HCT116 (cell line): ENCODE measurements at regions not wholly inside any gene's neighbourhood (a gene's known extent, or its start where the extent isn't known, plus 50 kb on each side); places are given as distances from the start of the nearest gene placed in this dataset.

Experiments used
- ATAC-seq: fragments of 200-7000 bp; cut with Tn5 transposase; 2 replicates; pipeline ENCODE4 v1.9.1; 2020; ENCODE audit warnings: mild to moderate bottlenecking, moderate library complexity
- BruUV-seq: library from RNA; stranded (reverse); fragments of 400-500 nt; replicated peaks from 2 replicates; lab custom pipeline; 2021; lab: Mats Ljungman, UMichigan
- CTCF ChIA-PET: fragments of 300-600 bp; sonication (Branson Sonifier 250); formaldehyde crosslinking; loops from one replicate; lab custom pipeline; 2021; ENCODE audit warnings: antibody characterized with exemption; lab: Charles Lee
- POLR2A ChIA-PET: fragments of 300-600, 350-600 bp; sonication (Branson Sonifier 250); formaldehyde crosslinking; loops from one replicate; lab custom pipeline; 2021; ENCODE audit warnings: antibody characterized with exemption; lab: Charles Lee
- RAD21 ChIA-PET, 2 experiments: fragments of 300-600 bp; sonication (Branson Sonifier 250); formaldehyde crosslinking; loops; one replicate each; lab custom pipeline; 2023; ENCODE audit warnings: low total read pairs in 2 of 2; ENCODE audit not compliant: uncharacterized antibody in 2 of 2, unreplicated experiment in 2 of 2, low non-redundant PET in 1 of 2; lab: Charles Lee
- DNase-seq: peaks from one replicate; pipeline ENCODE4 v3.0.0-alpha.2; 2010; ENCODE audit warnings: low read depth, low spot score
- H2AFZ ChIP-seq: fragments of 200-600 bp; shearing (Covaris generic), sonication (generic); 2 replicates; pipeline ENCODE4 v1.6.1; 2017; ENCODE audit warnings: low read depth, mixed run types, mixed read lengths, antibody characterized with exemption, low read length; ENCODE audit not compliant: poor library complexity, severe bottlenecking
- H3K27ac ChIP-seq: 2 replicates; pipeline ENCODE4 v1.5.1; 2012; ENCODE audit warnings: low read depth, low read length
- H3K27me3 ChIP-seq: fragments of 200-600 bp; sonication (generic); 2 replicates; pipeline ENCODE4 v1.6.1; 2016; ENCODE audit warnings: mixed run types, low read length, mixed read lengths; ENCODE audit not compliant: insufficient read depth
- H3K36me3 ChIP-seq, 2 experiments: fragments of 200-500 bp in 1 of 2; fragments of 200-600 bp in 1 of 2; sonication (Bioruptor generic) in 1 of 2; sonication (generic) in 1 of 2; 2 replicates each; pipeline versions ENCODE4 v1.5.1 to v1.6.1; 2014 to 2016; ENCODE audit warnings: low read length in 2 of 2, inconsistent platforms in 1 of 2, mixed read lengths in 1 of 2, mixed run types in 1 of 2; ENCODE audit not compliant: insufficient read depth in 2 of 2, control insufficient read depth in 1 of 2
- H3K4me1 ChIP-seq, 2 experiments: fragments of 200-600 bp in 1 of 2; sonication (generic) in 1 of 2; 2 replicates each; pipeline versions ENCODE4 v1.5.1 to v1.6.1; 2012 to 2017; ENCODE audit warnings: low read length in 2 of 2, inconsistent platforms in 1 of 2, mild to moderate bottlenecking in 1 of 2, mixed read lengths in 1 of 2, mixed run types in 1 of 2, moderate library complexity in 1 of 2; ENCODE audit not compliant: insufficient read depth in 2 of 2, control insufficient read depth in 1 of 2
- H3K4me2 ChIP-seq: fragments of 200-600 bp; sonication (generic); 2 replicates; pipeline ENCODE4 v1.6.1; 2017; ENCODE audit warnings: mixed run types, low read length, mixed read lengths
- H3K4me3 ChIP-seq, 2 experiments: fragments of 200-600 bp in 1 of 2; sonication (generic) in 1 of 2; replicated peaks in 1 of 2; 2 replicates each; pipeline ENCODE4 v1.5.1; 2011 to 2016; ENCODE audit warnings: low read length in 2 of 2, control low read depth in 1 of 2, low read depth in 1 of 2, mild to moderate bottlenecking in 1 of 2, mixed read lengths in 1 of 2, mixed run types in 1 of 2
- H3K79me2 ChIP-seq: fragments of 200-600 bp; sonication (generic); 2 replicates; pipeline ENCODE4 v1.6.1; 2017; ENCODE audit warnings: mild to moderate bottlenecking, mixed run types, low read length, moderate library complexity, mixed read lengths; ENCODE audit not compliant: insufficient read depth
- H3K9ac ChIP-seq: fragments of 200-600 bp; sonication (generic); 2 replicates; pipeline ENCODE4 v1.6.1; 2016; ENCODE audit warnings: low read length, mixed read lengths
- H3K9me2 ChIP-seq: fragments of 200-600 bp; sonication (generic), shearing (Covaris generic); 2 replicates; pipeline ENCODE4 v1.6.1; 2017; ENCODE audit warnings: mixed run types, mild to moderate bottlenecking, moderate library complexity; ENCODE audit not compliant: insufficient read depth
- H3K9me3 ChIP-seq, 2 experiments: fragments of 200-500 bp in 1 of 2; fragments of 200-600 bp in 1 of 2; sonication (Bioruptor generic) in 1 of 2; sonication (generic) in 1 of 2; 2 replicates each; pipeline ENCODE4 v1.6.1; 2014 to 2017; ENCODE audit warnings: low read length in 2 of 2, mixed read lengths in 2 of 2, inconsistent platforms in 1 of 2, low read depth in 1 of 2, mild to moderate bottlenecking in 1 of 2, mixed run types in 1 of 2, moderate library complexity in 1 of 2; ENCODE audit not compliant: control insufficient read depth in 1 of 2, insufficient read depth in 1 of 2
- H4K20me1 ChIP-seq: fragments of 200-600 bp; sonication (generic), shearing (Covaris generic); 2 replicates; pipeline ENCODE4 v1.6.1; 2017; ENCODE audit warnings: mixed run types, mild to moderate bottlenecking, moderate library complexity; ENCODE audit not compliant: insufficient read depth
- ATF3 ChIP-seq: IDR thresholded peaks from 2 replicates; pipeline ENCODE4 v1.6.1; 2012
- CBX3 ChIP-seq: IDR thresholded peaks from 2 replicates; pipeline ENCODE4 v1.6.1; 2012; ENCODE audit warnings: low read depth
- CTCF ChIP-seq, 3 experiments: fragments of 200-600 bp in 1 of 3; sonication (generic) in 1 of 3; IDR thresholded peaks in 2 of 3; conservative IDR thresholded peaks in 1 of 3; 2 replicates each; pipeline ENCODE4 v1.5.1; 2012 to 2017; ENCODE audit warnings: low read depth in 2 of 3, low read length in 2 of 3, antibody characterized with exemption in 1 of 3, borderline replicate concordance in 1 of 3, control low read depth in 1 of 3, mild to moderate bottlenecking in 1 of 3, mixed read lengths in 1 of 3, mixed run types in 1 of 3, moderate library complexity in 1 of 3; ENCODE audit not compliant: insufficient read depth in 1 of 3
- EGR1 ChIP-seq: IDR thresholded peaks from 2 replicates; pipeline ENCODE4 v1.6.1; 2012; ENCODE audit warnings: low read depth
- ELF1 ChIP-seq: IDR thresholded peaks from 2 replicates; pipeline ENCODE4 v1.6.1; 2012; ENCODE audit warnings: low read depth, borderline replicate concordance
- EZH2 ChIP-seq: fragments of 200-600 bp; sonication (generic); IDR thresholded peaks from 2 replicates; pipeline ENCODE4 v1.6.1; 2017; ENCODE audit warnings: antibody characterized with exemption, mixed run types
- FOSL1 ChIP-seq: IDR thresholded peaks from 2 replicates; pipeline ENCODE4 v1.6.1; 2012; ENCODE audit warnings: low read depth
- JUND ChIP-seq: IDR thresholded peaks from 2 replicates; pipeline ENCODE4 v1.6.1; 2012
- MAX ChIP-seq: IDR thresholded peaks from 2 replicates; pipeline ENCODE4 v1.6.1; 2012
- POLR2A ChIP-seq: IDR thresholded peaks from 2 replicates; pipeline ENCODE4 v1.7.0; 2011; ENCODE audit warnings: borderline replicate concordance; ENCODE audit not compliant: insufficient read depth, insufficient read length; ENCODE audit errors: extremely low read depth
- POLR2AphosphoS5 ChIP-seq: IDR thresholded peaks from 2 replicates; pipeline ENCODE4 v1.6.1; 2011; ENCODE audit warnings: mild to moderate bottlenecking, low read depth, low read length, moderate library complexity
- RAD21 ChIP-seq: IDR thresholded peaks from 2 replicates; pipeline ENCODE4 v1.6.1; 2012; ENCODE audit warnings: low read depth, mild to moderate bottlenecking
- REST ChIP-seq: IDR thresholded peaks from 2 replicates; pipeline ENCODE4 v1.6.1; 2012; ENCODE audit warnings: low read depth
- SIN3A ChIP-seq: IDR thresholded peaks from 2 replicates; pipeline ENCODE4 v1.6.1; 2012; ENCODE audit warnings: low read depth
- SP1 ChIP-seq: IDR thresholded peaks from 2 replicates; pipeline ENCODE4 v1.6.1; 2012; ENCODE audit warnings: low read depth
- SRF ChIP-seq: IDR thresholded peaks from 2 replicates; pipeline ENCODE4 v1.6.1; 2012; ENCODE audit warnings: low read depth
- TCF7L2 ChIP-seq: IDR thresholded peaks from 2 replicates; pipeline ENCODE4 v1.7.0; 2011; ENCODE audit warnings: borderline replicate concordance, inconsistent platforms; ENCODE audit not compliant: insufficient read depth, insufficient read length; ENCODE audit errors: extremely low read depth
- YY1 ChIP-seq: IDR thresholded peaks from 2 replicates; pipeline ENCODE4 v1.6.1; 2011; ENCODE audit warnings: low read length, low read depth, moderate library complexity, mild to moderate bottlenecking; ENCODE audit not compliant: insufficient replicate concordance; ENCODE audit errors: extremely low read depth
- ZFX ChIP-seq: fragments of 450-650 bp; IDR thresholded peaks from 2 replicates; pipeline ENCODE4 v1.6.1; 2017
- ZNF274 ChIP-seq: fragments of 200-500 bp; sonication (Bioruptor generic); IDR thresholded peaks from 2 replicates; pipeline ENCODE4 v1.6.1; 2014; ENCODE audit warnings: mild to moderate bottlenecking, low read depth, low read length, inconsistent platforms
- intact Hi-C: fragments of 100-400 bp; cut with micrococcal nuclease; formaldehyde crosslinking; loops from 2 replicates; pipeline ENCODE4 v1.10.0; 2022

- H3K36me3 ChIP-seq = no peaks in the 10 kb centered on the region
- POLR2A ChIA-PET = no interaction called here
- no peaks in the 10 kb centered on the region for H4K20me1 ChIP-seq
- H3K27me3 ChIP-seq = peaks cover 24% of the 10 kb centered on the region
- RAD21 ChIA-PET = no interaction called here
- no peaks in the 10 kb centered on the region for H3K9me2 ChIP-seq
- no peak overlapping the region for H3K27ac ChIP-seq
- H3K9me3 ChIP-seq = no peaks in the 10 kb centered on the region
- TF ChIP-seq EZH2 = no peak
- no peak for TF ChIP-seq YY1
- TF ChIP-seq SP1 = no peak
- no peak for TF ChIP-seq ATF3
- TF ChIP-seq REST = no peak
- TF ChIP-seq FOSL1 = no peak
- TF ChIP-seq POLR2AphosphoS5 = no peak
- no peak for TF ChIP-seq SRF
- TF ChIP-seq JUND = no peak
- TF ChIP-seq TCF7L2 = no peak
- no peak for TF ChIP-seq ELF1
- no peak for TF ChIP-seq RAD21
- no peak for TF ChIP-seq EGR1
- no peak for TF ChIP-seq ZFX
- no peak for TF ChIP-seq POLR2A
- TF ChIP-seq CTCF (IDR thresholded peaks at IDR 0.05 in 2 of 3, conservative IDR thresholded peaks at IDR 0.05 in 1 of 3; ENCODE audit: borderline replicate concordance in 1 of 3, insufficient read depth in 1 of 3, low read depth in 2 of 3, low read length in 2 of 3) = no peak
- TF ChIP-seq MAX = no peak
- no peak for TF ChIP-seq CBX3
- no peak for TF ChIP-seq SIN3A
- no peak for TF ChIP-seq ZNF274
- TF ChIP-seq, all 23 proteins: peak for 0
- H3K4me1 ChIP-seq = no peaks in the 10 kb centered on the region
- no peak overlapping the region for H3K9ac ChIP-seq
- CTCF ChIA-PET = no interaction called here
- H3K4me2 ChIP-seq = no peak overlapping the region
- no peak overlapping the region for H3K4me3 ChIP-seq
- BruUV-seq = no TSS peak
- no peaks in the 10 kb centered on the region for H3K79me2 ChIP-seq
- no peak overlapping the region for H2AFZ ChIP-seq
- no peak for DNase-seq
- intact Hi-C loops = no loop called here
- ATAC-seq = no peak
Observed at GRCh38 chr6:132954222-132954621, 139.9 kb downstream of the RPS12 start.
